GM18511 (cell line): ENCODE measurements at regions not wholly inside any gene's neighbourhood (a gene's known extent, or its start where the extent isn't known, plus 50 kb on each side); places are given as distances from the start of the nearest gene placed in this dataset.

ENCODE experiments used
- ATAC-seq: cut with Tn5 transposase; IDR thresholded peaks from one replicate; pipeline ENCODE4 v1.9.1; 2021; ENCODE audit warnings: mild to moderate bottlenecking, moderate library complexity; ENCODE audit not compliant: unreplicated experiment

DNA sequence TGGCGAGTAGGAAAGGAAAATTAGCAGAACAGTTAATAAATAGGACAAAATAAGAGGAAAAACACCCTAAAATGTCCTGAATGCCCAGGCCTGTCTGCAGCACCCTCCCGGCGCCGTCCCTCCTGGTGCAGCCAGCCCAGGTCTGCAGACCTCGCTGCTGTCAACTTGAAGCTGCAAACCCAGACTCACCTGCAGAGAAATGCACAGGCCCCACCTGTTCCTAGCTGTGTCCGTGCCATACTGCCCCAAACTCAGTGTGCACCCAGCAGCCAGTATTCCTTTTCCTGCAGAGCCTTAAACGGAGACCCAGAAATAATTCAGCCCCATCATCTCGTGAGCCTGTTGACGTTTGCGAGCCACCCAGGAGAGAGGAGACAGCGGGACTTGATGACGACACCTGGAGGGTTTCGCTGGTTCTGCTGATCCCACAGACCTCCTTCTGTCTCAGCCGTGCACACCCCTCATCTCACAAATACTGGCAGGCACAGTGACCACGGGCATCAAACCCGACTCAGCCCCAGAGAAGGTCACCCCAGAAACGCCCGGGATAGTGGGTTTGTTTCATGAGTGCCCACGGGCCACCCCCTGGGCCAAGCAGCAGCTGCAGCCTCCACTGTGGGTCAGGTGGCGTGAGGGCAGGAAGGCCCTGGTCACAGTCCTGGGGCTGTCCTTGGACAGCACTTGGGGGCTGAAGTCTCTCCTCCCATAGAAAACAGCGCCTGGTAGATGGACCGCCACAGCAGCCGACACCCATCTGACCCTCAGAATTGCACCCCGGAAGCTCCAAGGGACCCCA lies 239.5 kb upstream of the SALL3 start:
- no peak for ATAC-seq

DNA sequence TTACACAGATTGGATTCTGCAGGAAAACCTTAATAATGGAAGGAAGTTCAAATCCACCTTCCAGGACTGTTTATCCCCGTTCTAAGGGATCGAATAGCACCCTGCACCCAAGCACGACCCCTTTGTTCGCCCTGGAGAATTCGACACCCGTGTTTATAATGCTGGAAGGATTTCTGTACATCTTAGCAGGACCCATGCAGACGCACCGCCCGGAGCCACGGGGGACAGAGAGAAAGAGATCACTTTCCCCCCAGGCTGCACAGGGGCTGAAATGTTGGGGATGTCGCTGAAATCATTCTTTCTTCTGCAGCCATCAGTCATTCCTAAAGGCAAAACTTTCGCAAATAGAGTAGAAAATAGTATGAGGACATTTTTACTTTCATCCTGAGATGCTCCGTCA lies 238.7 kb upstream of the SALL3 start:
- ATAC-seq: no peak

DNA sequence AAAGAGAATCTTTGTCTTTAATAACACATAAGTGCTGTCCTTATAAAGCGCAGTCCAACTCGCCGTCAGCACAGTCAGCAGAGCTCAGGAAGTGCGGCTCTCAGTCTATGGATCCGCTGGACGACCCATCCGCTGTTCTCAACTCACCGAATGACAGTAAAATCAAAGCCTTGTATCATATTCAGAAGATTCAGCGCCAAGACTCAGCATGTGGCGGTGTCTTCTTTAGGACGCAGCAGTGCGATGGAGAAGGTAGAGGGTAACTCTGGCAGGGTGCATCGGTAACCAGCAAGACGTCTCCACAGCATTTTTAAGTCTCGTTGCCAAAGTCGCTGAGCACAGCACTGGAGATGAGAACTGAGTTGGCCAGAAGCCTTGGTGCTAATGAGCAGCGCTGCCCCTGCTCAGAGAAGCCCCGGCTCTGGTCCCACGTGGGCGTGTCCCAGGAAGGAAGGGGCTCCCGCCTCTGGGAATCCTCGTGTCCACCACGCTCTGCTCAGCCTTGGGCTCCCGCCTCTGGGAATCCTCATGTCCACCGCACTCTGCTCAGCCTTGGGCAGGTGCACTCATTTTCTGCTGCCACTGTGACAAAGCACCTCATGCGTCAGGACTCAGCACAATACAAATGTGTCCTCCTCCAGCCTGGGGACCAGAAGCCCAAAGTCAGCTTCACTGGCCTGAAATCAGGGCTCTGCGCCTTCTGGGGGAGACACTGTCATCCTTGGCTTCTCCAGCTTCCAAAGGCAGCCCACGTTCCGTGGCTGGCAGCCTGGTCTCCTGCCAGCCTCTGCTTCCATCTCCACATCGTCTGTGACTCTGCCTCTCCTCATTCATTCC lies 238.0 kb upstream of the SALL3 start:
- ATAC-seq: no peak

DNA sequence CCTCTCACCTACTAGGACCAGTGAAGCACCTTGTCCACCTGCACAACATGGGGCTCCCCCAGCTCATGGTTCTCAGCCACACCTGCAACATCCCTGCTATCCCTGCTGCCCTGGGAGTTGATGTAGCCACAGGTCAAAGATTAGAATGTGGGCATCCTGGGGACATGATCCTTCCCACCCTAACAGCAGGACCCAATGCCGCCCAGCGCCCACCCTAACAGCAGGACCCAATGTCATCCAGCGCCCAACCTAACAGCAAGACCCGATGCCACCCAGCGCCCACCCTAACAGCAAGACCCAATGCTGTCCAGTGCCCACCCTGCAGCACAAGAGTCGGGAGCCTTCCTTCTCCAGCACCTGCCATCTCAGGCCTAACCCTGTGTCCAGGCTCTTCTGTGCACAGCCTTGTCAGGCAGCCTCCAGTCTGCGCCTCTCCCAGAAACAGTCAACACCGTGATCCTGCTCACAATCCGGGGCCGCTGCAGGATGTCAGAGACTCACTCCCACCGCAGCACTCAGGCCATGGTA lies 237.3 kb upstream of the SALL3 start:
- no peak for ATAC-seq

GRCh38 chr18:78743078-78743477 lies 236.5 kb upstream of the SALL3 start:
- no peak for ATAC-seq

- ATAC-seq: no peak
Observed at GRCh38 chr18:78751664-78752063, 228.0 kb upstream of the SALL3 start.

DNA sequence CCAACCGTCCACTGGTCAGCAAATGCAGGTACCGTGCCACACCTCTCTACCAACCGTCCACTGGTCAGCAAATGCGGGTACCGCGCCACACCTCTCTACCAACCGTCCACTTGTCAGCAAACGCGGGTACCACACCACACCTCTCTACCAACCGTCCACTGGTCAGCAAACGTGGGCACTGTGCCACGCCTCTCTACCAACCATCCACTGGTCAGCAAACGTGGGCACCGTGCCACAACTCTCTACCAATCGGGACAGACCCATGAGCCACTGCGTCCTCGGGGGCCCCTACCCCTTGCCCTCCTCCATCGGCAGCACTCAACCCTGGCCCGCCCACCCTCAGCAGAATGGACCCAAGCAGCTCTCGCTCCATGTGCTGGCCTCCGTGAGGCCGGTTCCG lies 226.4 kb upstream of the SALL3 start:
- no peak for ATAC-seq

DNA sequence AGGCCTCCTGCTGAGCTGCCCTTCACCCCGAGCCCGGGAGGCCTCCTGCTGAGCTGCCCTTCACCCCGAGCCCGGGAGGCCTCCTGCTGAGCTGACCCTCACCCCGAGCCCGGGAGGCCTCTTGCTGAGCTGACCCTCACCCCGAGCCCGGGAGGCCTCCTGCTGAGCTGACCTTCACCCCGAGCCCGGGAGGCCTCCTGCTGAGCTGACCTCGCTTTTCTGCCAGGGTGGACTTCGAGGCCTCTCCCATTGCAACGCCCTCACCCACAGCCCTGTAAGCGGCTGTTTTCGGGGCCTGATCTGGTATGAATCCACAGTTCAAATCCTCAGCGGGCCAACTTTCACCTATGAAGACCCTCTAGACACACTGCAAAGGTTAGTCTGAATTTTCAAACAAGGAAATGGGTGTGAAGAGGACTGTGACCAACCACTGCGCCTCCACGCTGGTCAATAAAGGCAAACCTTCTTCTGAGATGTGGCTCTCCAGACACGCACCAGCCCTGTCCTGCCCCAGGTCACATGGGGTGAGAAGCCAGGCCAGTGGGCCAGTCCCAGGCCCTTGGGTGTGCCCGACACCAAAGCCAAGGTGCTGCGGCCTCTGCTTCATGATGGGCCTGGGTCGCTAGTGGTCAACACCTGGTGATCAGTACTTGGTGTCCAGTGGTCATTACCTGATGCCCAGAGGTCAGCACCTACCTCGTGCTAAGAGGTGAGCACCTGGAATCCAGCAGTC lies 225.1 kb upstream of the SALL3 start:
- no peak for ATAC-seq

GRCh38 chr18:78757014-78757413 lies 222.6 kb upstream of the SALL3 start:
- no peak for ATAC-seq

DNA sequence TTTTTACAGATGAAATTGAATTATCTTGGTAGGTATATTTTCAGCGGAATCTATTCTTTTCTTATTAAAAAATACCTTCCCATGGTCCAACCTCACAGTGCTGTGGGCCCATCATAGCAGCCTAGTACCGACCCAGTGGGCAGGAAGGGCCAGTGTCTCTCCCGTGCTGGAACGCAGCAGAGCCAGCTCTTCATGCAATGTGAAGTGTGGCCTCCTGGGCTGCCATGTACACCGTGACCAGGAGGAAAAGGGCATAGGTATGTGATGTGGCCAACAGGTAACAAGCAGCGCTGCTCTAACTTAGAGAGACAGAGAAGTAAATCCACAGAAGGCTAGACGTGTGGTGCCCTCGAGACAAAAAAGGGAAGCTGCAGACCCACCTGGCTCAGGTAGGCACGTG lies 221.1 kb upstream of the SALL3 start:
- ATAC-seq: no peak

- no peak for ATAC-seq
Observed at GRCh38 chr18:78762753-78763152, 216.9 kb upstream of the SALL3 start.

- no peak for ATAC-seq
Observed at GRCh38 chr18:78764544-78764943, 215.1 kb upstream of the SALL3 start.

DNA sequence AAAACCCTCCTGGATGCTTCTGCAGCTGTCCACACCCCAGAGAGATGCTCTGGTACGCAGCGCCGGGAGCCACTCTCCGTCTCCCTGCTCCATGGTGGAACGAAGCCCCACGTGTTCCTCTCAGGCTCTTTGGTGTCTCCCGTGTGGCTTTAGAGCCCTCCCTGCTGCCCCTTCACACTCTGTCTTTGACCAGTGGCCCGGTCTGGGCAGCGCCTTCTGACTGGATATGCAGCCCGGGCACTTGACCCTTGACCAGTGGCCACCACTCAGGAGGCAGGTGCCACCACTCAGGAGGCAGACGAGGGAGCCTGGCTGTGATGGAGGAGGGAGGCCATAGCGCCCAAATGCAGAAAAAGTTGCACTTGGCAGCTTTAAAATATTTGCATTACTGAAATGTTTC lies 214.5 kb upstream of the SALL3 start:
- no peak for ATAC-seq

DNA sequence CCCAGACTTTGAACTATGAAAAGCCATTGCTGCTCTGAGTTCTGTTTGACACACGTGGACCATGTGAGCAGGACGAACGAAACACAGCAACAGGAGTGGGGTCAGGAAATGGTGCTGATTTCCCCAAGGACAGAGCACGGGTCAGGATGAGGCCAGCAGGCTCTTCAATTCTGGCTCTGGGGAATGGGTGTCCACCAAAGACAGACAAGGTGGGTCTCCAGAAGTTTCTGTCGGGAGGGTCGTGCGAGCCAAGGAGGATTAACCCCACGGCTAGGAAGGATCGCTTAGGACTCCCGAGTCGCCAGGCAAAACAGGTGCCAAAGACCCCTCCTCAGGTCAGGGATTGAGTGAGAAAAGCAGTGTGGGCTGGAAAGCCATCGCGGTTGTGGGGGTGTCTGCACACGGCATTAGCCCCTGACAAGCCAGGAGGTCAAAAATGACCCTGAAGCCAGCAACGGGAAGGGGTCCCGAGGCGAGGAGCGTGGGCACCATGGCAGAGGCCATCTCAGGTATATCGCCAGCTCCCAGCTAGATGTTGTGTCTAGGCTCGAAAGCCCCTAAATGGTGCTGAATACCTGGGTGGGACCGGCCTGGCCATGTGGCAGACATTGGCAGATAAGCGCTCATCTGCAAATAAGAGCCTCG lies 213.9 kb upstream of the SALL3 start:
- no peak for ATAC-seq

- no peak for ATAC-seq
Observed at GRCh38 chr18:78766651-78767533, 212.7 kb upstream of the SALL3 start.

- no peak for ATAC-seq
Observed at GRCh38 chr18:78767648-78768071, 212.0 kb upstream of the SALL3 start.

GRCh38 chr18:78768221-78768620 lies 211.4 kb upstream of the SALL3 start:
- ATAC-seq: no peak

DNA sequence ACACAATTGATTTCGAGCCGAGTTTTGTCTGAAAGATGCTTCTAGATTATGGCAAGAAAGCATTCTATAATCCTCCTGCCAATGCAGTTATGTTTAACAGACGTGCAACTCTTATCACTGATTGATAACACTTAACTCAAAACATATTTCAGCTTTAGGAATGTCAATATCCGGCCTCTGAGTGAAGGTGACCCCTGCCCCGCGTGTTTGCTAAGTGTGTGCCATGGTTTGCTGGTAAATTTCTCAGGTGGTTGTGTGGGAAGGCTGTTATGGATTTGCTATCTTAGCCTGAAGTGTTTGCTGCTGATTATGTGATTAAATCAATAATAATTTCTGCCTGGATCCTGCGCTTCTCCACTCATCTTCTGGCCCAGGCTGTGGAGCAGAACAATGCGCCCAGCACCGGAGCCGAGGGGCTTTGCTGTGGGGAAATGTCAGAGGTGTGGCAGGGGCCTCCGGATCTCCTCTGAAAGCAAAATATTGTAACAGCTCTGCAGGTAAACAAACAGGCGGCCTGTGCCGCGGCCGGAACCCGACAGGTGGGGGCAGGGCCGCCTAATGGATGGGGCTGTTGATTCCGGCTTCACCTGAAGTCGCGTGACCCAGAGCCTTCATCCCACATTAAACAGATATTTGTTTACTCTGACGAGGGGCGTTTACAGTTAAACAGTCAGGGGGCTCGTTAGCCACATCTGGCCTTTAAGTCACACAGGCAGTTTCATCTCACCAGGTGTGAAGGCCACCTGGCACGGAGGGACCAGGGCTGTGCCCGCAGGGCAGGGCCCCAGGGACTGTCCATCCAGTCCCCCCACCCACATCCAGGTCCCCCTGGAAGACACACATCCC lies 210.7 kb upstream of the SALL3 start:
- no peak for ATAC-seq
